Fibroblast of villous mesenchyme (primary cell): ENCODE measurements at regions not wholly inside any gene's neighbourhood (a gene's known extent, or its start where the extent isn't known, plus 50 kb on each side); places are given as distances from the start of the nearest gene placed in this dataset.
A peak's percentile ranks its signal among the peaks of the same experiment; 100 is the strongest.

Experiments
- DNase-seq: peaks from one replicate; pipeline ENCODE4 v3.0.0-alpha.2; 2010; ENCODE audit warnings: low read depth
- H3K4me3 ChIP-seq: 2 replicates; pipeline ENCODE4 v1.5.1; 2011; ENCODE audit warnings: low read depth, mild to moderate bottlenecking, low read length
- TF ChIP-seq, protein P1 (sequence below): IDR thresholded peaks from 2 replicates; pipeline ENCODE4 v1.5.1; 2012; ENCODE audit warnings: low read depth, mild to moderate bottlenecking, low read length; ENCODE audit not compliant: insufficient read depth

DNA sequence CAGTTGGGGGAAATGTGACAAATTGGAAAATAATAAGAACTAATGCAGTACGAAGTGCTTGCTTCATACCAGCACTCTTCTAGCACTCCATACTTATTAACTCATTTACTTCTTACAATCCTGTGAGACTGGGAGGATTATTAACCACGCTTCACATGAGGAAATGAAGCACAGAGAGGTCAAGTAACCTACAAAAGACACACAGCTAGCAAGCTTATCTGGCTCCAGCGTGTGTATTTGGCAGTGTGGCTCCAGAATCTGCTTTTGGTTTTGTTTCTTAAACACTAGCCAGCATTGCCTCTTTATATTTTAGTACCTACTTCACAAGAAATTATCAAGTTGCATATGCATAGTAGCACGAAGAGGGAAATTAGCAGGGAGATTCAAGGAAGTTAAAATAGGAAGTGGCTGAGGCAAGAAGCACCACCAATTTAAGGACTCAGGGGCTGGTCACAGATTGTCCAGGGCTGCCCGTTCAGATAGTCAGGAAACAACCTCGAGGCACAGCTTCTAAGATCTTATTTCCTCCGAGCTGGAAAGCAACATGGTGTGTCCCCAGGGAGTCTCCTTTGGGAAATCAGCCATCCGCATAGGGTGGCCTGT lies 302.7 kb upstream of the PRDM1 start:
- DNase-seq = no peak

DNA sequence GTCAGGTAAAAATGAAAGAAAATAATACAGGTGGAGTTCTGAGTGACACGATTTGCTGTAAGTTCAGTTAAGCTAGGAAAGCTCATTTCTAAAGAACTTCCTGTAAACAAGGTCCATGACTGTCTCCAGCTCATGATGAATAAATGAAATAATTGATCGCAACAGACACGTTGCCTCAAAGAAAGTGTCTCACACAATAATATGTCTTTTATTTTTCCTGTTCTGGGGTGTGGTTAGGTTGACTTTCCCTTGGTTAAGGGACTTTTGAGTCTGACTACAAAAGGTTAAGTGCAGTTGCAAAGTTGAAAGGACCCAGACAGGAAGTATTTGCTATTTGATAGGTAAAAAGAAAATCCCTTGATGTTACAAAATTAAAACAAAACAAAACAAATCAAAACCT lies 304.2 kb upstream of the PRDM1 start:
- no peak for DNase-seq
- TF ChIP-seq, protein P1, sequence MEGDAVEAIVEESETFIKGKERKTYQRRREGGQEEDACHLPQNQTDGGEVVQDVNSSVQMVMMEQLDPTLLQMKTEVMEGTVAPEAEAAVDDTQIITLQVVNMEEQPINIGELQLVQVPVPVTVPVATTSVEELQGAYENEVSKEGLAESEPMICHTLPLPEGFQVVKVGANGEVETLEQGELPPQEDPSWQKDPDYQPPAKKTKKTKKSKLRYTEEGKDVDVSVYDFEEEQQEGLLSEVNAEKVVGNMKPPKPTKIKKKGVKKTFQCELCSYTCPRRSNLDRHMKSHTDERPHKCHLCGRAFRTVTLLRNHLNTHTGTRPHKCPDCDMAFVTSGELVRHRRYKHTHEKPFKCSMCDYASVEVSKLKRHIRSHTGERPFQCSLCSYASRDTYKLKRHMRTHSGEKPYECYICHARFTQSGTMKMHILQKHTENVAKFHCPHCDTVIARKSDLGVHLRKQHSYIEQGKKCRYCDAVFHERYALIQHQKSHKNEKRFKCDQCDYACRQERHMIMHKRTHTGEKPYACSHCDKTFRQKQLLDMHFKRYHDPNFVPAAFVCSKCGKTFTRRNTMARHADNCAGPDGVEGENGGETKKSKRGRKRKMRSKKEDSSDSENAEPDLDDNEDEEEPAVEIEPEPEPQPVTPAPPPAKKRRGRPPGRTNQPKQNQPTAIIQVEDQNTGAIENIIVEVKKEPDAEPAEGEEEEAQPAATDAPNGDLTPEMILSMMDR = no peak
- no peak overlapping the region for H3K4me3 ChIP-seq

More for the DNA sequence above, 302.7 kb upstream of the PRDM1 start:
- TF ChIP-seq, protein P1 = no peak
- no peak overlapping the region for H3K4me3 ChIP-seq

DNA sequence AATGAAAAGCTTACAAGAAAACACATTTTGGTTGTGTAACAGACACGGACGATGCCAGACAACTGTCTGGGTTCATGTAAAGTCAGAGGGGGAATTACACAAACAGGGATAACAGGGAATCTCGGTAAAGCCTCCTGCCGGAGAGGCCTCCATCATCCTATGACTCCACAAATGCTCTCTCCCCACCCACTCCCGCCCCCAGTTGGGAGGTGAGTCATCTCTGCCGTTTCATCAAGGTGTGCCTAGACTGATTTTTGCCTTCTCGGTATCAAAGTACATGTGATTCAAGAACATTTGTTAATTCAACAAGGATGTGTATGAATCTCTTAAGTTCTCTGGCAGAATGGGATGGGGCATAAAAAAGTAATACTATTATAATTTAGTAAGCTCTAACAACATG lies 304.9 kb upstream of the PRDM1 start:
- TF ChIP-seq, protein P1 = no peak
- DNase-seq = no peak
- no peak overlapping the region for H3K4me3 ChIP-seq

- DNase-seq = peak; percentile 51
- no peak overlapping the region for H3K4me3 ChIP-seq
- TF ChIP-seq, protein P1 = no peak
These were observed 305.8 kb upstream of the PRDM1 start for GRCh38 chr6:105780146-105780860.

GRCh38 chr6:105779110-105779509 lies 307.0 kb upstream of the PRDM1 start:
- TF ChIP-seq, protein P1 = no peak
- H3K4me3 ChIP-seq = no peak overlapping the region
- DNase-seq = peak; percentile 81

- TF ChIP-seq, protein P1 = no peak
These were observed 311.0 kb upstream of the PRDM1 start for GRCh38 chr6:105775095-105775494.

More at GRCh38 chr6:105775095-105775494, 311.0 kb upstream of the PRDM1 start:
- H3K4me3 ChIP-seq = no peak overlapping the region
- no peak for DNase-seq
